Astrocyte (in vitro differentiated cells and primary cell): ENCODE measurements at regions not wholly inside any gene's neighbourhood (a gene's known extent, or its start where the extent isn't known, plus 50 kb on each side); places are given as distances from the start of the nearest gene placed in this dataset.

Experiments
- DNase-seq: peaks from one replicate; pipeline ENCODE4 v3.0.0-alpha.2; 2010; ENCODE audit warnings: low read depth
- FAIRE-seq: peaks from 2 replicates; lab custom pipeline; 2011; peaks lifted over from hg19 to GRCh38; lab: Jason Lieb, UNC
- H2AFZ ChIP-seq: 2 replicates; pipeline ENCODE4 v1.6.0; 2012; ENCODE audit warnings: low read depth, low read length, inconsistent platforms
- H3K27ac ChIP-seq: 2 replicates; pipeline ENCODE4 v1.5.1; 2011; ENCODE audit warnings: low read depth, low read length, inconsistent platforms
- H3K27me3 ChIP-seq: 2 replicates; pipeline ENCODE4 v1.6.0; 2011; ENCODE audit warnings: low read length, inconsistent platforms; ENCODE audit not compliant: insufficient read depth
- H3K36me3 ChIP-seq: 2 replicates; pipeline ENCODE4 v1.5.1; 2011; ENCODE audit warnings: low read length, inconsistent platforms; ENCODE audit not compliant: insufficient read depth
- H3K4me1 ChIP-seq: 2 replicates; pipeline ENCODE4 v1.5.1; 2011; ENCODE audit warnings: low read length, inconsistent platforms; ENCODE audit not compliant: insufficient read depth
- H3K4me2 ChIP-seq: 2 replicates; pipeline ENCODE4 v1.6.0; 2012; ENCODE audit warnings: low read length, inconsistent platforms
- H3K4me3 ChIP-seq: 2 replicates; pipeline ENCODE4 v1.5.1; 2011; ENCODE audit warnings: low read depth, mild to moderate bottlenecking, low read length, inconsistent platforms; ENCODE audit not compliant: insufficient read depth
- H3K79me2 ChIP-seq: 2 replicates; pipeline ENCODE4 v1.6.0; 2012; ENCODE audit warnings: mild to moderate bottlenecking, low read length, inconsistent platforms; ENCODE audit not compliant: insufficient read depth
- H3K9ac ChIP-seq: 2 replicates; pipeline ENCODE4 v1.6.0; 2012; ENCODE audit warnings: mild to moderate bottlenecking, low read length, inconsistent platforms
- H3K9me3 ChIP-seq: 2 replicates; pipeline ENCODE4 v1.5.1; 2012; ENCODE audit warnings: low read depth, mild to moderate bottlenecking, low read length, inconsistent platforms; ENCODE audit not compliant: insufficient read depth
- H4K20me1 ChIP-seq: 2 replicates; pipeline ENCODE4 v1.6.0; 2012; ENCODE audit warnings: low read length, inconsistent platforms; ENCODE audit not compliant: insufficient read depth
- H3K27ac Mint-ChIP-seq: one replicate; pipeline ENCODE4 v1.8.0; 2021; ENCODE audit warnings: mild to moderate bottlenecking, mixed read lengths; ENCODE audit not compliant: unreplicated experiment
- H3K27me3 Mint-ChIP-seq: one replicate; pipeline ENCODE4 v1.8.0; 2021; ENCODE audit warnings: low read depth, mixed read lengths; ENCODE audit not compliant: unreplicated experiment
- H3K36me3 Mint-ChIP-seq: one replicate; pipeline ENCODE4 v1.8.0; 2021; ENCODE audit warnings: low read depth, mixed read lengths; ENCODE audit not compliant: unreplicated experiment
- H3K4me1 Mint-ChIP-seq: one replicate; pipeline ENCODE4 v1.8.0; 2021; ENCODE audit warnings: low read depth, mixed read lengths; ENCODE audit not compliant: unreplicated experiment
- H3K4me3 Mint-ChIP-seq: one replicate; pipeline ENCODE4 v1.8.0; 2021; ENCODE audit warnings: mild to moderate bottlenecking, moderate library complexity, mixed read lengths; ENCODE audit not compliant: unreplicated experiment
- H3K9me3 Mint-ChIP-seq: one replicate; pipeline ENCODE4 v1.8.0; 2021; ENCODE audit warnings: mild to moderate bottlenecking, mixed read lengths; ENCODE audit not compliant: unreplicated experiment
- CTCF ChIP-seq: IDR thresholded peaks from 2 replicates; pipeline ENCODE4 v1.5.1; 2011; ENCODE audit warnings: low read depth, mild to moderate bottlenecking, inconsistent platforms, low read length, moderate library complexity; ENCODE audit not compliant: insufficient read depth
- EZH2 ChIP-seq: IDR thresholded peaks from 2 replicates; pipeline ENCODE4 v1.6.1; 2012; ENCODE audit warnings: mild to moderate bottlenecking, low read length, inconsistent platforms; ENCODE audit not compliant: insufficient read depth

DNA sequence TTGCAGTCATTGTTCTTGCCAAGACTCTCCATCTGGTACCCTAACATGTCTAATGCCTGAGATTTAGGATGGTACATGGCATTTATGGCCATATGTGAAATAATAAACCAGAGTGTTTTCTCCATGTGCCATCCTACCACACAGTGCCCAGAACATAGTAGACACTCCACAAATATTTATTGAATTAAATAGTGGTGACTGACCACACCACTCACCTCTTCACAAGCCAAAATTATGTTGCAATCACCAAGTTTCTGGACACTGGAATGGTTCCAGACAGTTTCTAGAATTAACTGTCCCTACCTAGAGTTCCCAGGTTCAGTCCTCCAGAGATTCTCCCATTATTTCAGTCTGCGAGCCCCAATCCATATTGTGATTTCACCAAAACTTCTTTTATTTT, 427.3 kb downstream of the KIF16B start:
- Histone ChIP-seq H3K27me3 (peaks cover 2% of the 10 kb centered on the region), H3K9ac (no peak overlapping the region), H3K36me3 (no peaks in the 10 kb centered on the region), H3K9me3 (no peaks in the 10 kb centered on the region), H3K4me1 (no peaks in the 10 kb centered on the region), H3K27ac (no peak overlapping the region), H3K4me3 (no peak overlapping the region), H2AFZ (no peak overlapping the region), H3K4me2 (no peak overlapping the region), H3K79me2 (no peaks in the 10 kb centered on the region), H4K20me1 (no peaks in the 10 kb centered on the region)
- H3K27ac Mint-ChIP-seq = no peak overlapping the region
- TF ChIP-seq EZH2 (no peak), CTCF (no peak)
- no peak overlapping the region for H3K4me3 Mint-ChIP-seq
- no peaks in the 10 kb centered on the region for H3K9me3 Mint-ChIP-seq
- no peaks in the 10 kb centered on the region for H3K4me1 Mint-ChIP-seq
- no peaks in the 10 kb centered on the region for H3K27me3 Mint-ChIP-seq
- no peaks in the 10 kb centered on the region for H3K36me3 Mint-ChIP-seq
- DNase-seq (no peak), FAIRE-seq (no peak)

DNA sequence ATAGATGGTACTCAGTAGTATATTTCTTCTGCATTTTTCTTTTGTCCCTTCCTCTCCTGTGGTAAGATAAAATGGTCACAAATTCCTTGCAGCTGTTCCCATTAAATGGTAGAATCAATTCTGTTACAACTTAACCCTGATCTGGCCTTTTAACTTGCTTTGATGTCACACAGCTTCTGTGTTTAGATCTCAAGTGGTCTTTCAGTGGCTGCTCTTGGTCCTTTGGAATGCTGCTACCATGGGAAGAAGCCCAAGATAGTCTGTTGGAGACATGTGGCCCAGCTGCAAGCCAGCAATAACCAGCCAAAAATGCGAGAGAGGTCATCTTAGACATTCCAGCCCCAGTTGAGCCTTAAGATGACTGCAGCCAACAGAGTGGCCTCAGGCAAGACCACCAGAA, 429.7 kb downstream of the KIF16B start:
- Histone ChIP-seq H3K9ac (no peak overlapping the region), H3K36me3 (no peaks in the 10 kb centered on the region), H4K20me1 (no peaks in the 10 kb centered on the region), H2AFZ (no peak overlapping the region), H3K27me3 (peaks cover 2% of the 10 kb centered on the region), H3K4me2 (no peak overlapping the region), H3K4me1 (no peaks in the 10 kb centered on the region), H3K9me3 (no peaks in the 10 kb centered on the region), H3K27ac (no peak overlapping the region), H3K4me3 (no peak overlapping the region), H3K79me2 (no peaks in the 10 kb centered on the region)
- FAIRE-seq = no peak
- no peaks in the 10 kb centered on the region for H3K9me3 Mint-ChIP-seq
- H3K27ac Mint-ChIP-seq = no peak overlapping the region
- no peaks in the 10 kb centered on the region for H3K4me1 Mint-ChIP-seq
- no peaks in the 10 kb centered on the region for H3K36me3 Mint-ChIP-seq
- no peak overlapping the region for H3K4me3 Mint-ChIP-seq
- H3K27me3 Mint-ChIP-seq = no peaks in the 10 kb centered on the region
- no peak for DNase-seq
- TF ChIP-seq CTCF = no peak
- no peak for TF ChIP-seq EZH2

DNA sequence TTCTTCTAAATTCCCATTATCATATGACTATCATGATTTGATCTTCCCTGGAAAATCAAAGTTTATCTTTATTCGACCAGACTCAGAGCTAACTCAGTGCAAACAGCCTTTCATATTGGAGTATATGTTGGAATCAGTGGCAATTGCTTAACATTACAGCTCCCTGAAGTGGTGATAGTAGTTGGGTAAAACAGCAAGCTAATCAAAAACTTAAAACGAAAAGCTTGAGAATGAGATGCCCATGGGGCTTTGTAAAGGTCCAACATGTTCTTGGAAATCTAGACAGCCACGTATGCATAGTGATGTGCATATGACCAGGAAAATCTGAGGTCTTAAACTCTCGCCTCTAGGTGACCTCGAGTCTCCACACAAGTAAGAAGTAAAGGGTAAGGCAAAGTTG, 437.6 kb downstream of the KIF16B start:
- no peaks in the 10 kb centered on the region for H3K9me3 ChIP-seq
- H3K36me3 ChIP-seq = no peaks in the 10 kb centered on the region
- H3K4me2 ChIP-seq = no peak overlapping the region
- H3K27ac ChIP-seq = no peak overlapping the region
- no peak overlapping the region for H3K9ac ChIP-seq
- H2AFZ ChIP-seq = no peak overlapping the region
- H3K36me3 Mint-ChIP-seq = no peaks in the 10 kb centered on the region
- H3K4me3 ChIP-seq = no peak overlapping the region
- no peaks in the 10 kb centered on the region for H3K9me3 Mint-ChIP-seq
- H4K20me1 ChIP-seq = no peaks in the 10 kb centered on the region
- no peaks in the 10 kb centered on the region for H3K27me3 ChIP-seq
- no peaks in the 10 kb centered on the region for H3K27me3 Mint-ChIP-seq
- H3K4me1 Mint-ChIP-seq = no peaks in the 10 kb centered on the region
- no peak for FAIRE-seq
- TF ChIP-seq EZH2 (no peak), CTCF (no peak)
- no peak overlapping the region for H3K27ac Mint-ChIP-seq
- H3K4me3 Mint-ChIP-seq = no peak overlapping the region
- H3K79me2 ChIP-seq = no peaks in the 10 kb centered on the region
- H3K4me1 ChIP-seq = no peaks in the 10 kb centered on the region
- DNase-seq = no peak
